Mammary epithelial cell (primary cell): ENCODE measurements at regions not wholly inside any gene's neighbourhood (a gene's known extent, or its start where the extent isn't known, plus 50 kb on each side); places are given as distances from the start of the nearest gene placed in this dataset.

Source experiments
- CTCF ChIP-seq, 2 donors: IDR thresholded peaks in 1 of 2; conservative IDR thresholded peaks in 1 of 2; 2 replicates each; pipeline ENCODE4 v1.5.1; 2011 to 2012; ENCODE audit warnings: inconsistent platforms in 2 of 2, low read length in 2 of 2, mild to moderate bottlenecking in 2 of 2, control low read depth in 1 of 2, low read depth in 1 of 2; ENCODE audit not compliant: insufficient read depth in 1 of 2; ENCODE audit errors: extremely low read depth in 1 of 2
- EZH2 ChIP-seq: IDR thresholded peaks from 2 replicates; pipeline ENCODE4 v1.6.1; 2012; ENCODE audit warnings: low read length, inconsistent platforms, borderline replicate concordance

GRCh38 chr4:127082986-127083385 is 549.8 kb upstream of the INTU start:
- TF ChIP-seq CTCF (conservative IDR thresholded peaks at IDR 0.05 in 1 of 2, IDR thresholded peaks at IDR 0.05 in 1 of 2; ENCODE audit: extremely low read depth in 1 of 2, insufficient read depth in 1 of 2, low read depth in 1 of 2, low read length in 2 of 2), result no peak
- TF ChIP-seq EZH2, result no peak
